ENCODE measurements at regions not wholly inside any gene's neighbourhood (a gene's known extent, or its start where the extent isn't known, plus 50 kb on each side); places are given as distances from the start of the nearest gene placed in this dataset.

GRCh38 chr2:64708829-64709228 lies 55.1 kb upstream of the SERTAD2 start:
- TF ChIP-seq, protein P1, sequence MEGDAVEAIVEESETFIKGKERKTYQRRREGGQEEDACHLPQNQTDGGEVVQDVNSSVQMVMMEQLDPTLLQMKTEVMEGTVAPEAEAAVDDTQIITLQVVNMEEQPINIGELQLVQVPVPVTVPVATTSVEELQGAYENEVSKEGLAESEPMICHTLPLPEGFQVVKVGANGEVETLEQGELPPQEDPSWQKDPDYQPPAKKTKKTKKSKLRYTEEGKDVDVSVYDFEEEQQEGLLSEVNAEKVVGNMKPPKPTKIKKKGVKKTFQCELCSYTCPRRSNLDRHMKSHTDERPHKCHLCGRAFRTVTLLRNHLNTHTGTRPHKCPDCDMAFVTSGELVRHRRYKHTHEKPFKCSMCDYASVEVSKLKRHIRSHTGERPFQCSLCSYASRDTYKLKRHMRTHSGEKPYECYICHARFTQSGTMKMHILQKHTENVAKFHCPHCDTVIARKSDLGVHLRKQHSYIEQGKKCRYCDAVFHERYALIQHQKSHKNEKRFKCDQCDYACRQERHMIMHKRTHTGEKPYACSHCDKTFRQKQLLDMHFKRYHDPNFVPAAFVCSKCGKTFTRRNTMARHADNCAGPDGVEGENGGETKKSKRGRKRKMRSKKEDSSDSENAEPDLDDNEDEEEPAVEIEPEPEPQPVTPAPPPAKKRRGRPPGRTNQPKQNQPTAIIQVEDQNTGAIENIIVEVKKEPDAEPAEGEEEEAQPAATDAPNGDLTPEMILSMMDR (IDR thresholded peaks at IDR 0.05) = no peak
- TF ChIP-seq POLR2A (IDR thresholded peaks at IDR 0.05) = no peak
